A549 (cell line): ENCODE measurements at regions not wholly inside any gene's neighbourhood (a gene's known extent, or its start where the extent isn't known, plus 50 kb on each side); places are given as distances from the start of the nearest gene placed in this dataset.

Experiments
- ATAC-seq, 2 experiments: fragments of 200-7000 bp in 1 of 2; fragments of >200 bp in 1 of 2; cut with Nextera tagmentation in 1 of 2; cut with Tn5 transposase in 1 of 2; 3 replicates each; pipeline versions ENCODE4 v1.8.0 to v1.9.1; 2018 to 2020; ENCODE audit warnings: mild to moderate bottlenecking in 1 of 2, moderate library complexity in 1 of 2
- CTCF ChIA-PET: fragments of 300-600 bp; sonication (Branson Sonifier 250); formaldehyde crosslinking; extraction: SDS; loops from one replicate; lab custom pipeline; 2021; ENCODE audit warnings: antibody characterized with exemption, inconsistent platforms; lab: Yijun Ruan, JAX
- POLR2A ChIA-PET: fragments of 350-600 bp; formaldehyde crosslinking; extraction: SDS; loops from one replicate; lab custom pipeline; 2021; ENCODE audit warnings: antibody characterized with exemption, inconsistent platforms; lab: Yijun Ruan, JAX
- DNase-seq, 2 experiments: peaks; one replicate each; pipeline versions ENCODE4 v3.0.0 to v3.0.0-alpha.2; 2011 to 2016; ENCODE audit warnings: low read depth in 1 of 2, low spot score in 1 of 2
- FAIRE-seq: peaks from 2 replicates; lab custom pipeline; 2011; peaks lifted over from hg19 to GRCh38; lab: Jason Lieb, UNC
- H3K27ac ChIP-seq, 2 experiments: fragments of >200 bp; sonication (Bioruptor Twin); formaldehyde crosslinking; 3 replicates each; pipeline ENCODE4 v1.5.1; 2016 to 2017
- H3K4me1 ChIP-seq: fragments of >200 bp; sonication (Bioruptor Twin); formaldehyde crosslinking; 3 replicates; pipeline ENCODE4 v1.6.1; 2016
- H3K4me2 ChIP-seq: fragments of >200 bp; sonication (Bioruptor Twin); formaldehyde crosslinking; 3 replicates; pipeline ENCODE4 v1.6.1; 2016
- H3K4me3 ChIP-seq: fragments of >200 bp; sonication (Bioruptor Twin); formaldehyde crosslinking; 3 replicates; pipeline ENCODE4 v1.5.1; 2016
- H3K9me3 ChIP-seq: fragments of >200 bp; sonication (Bioruptor Twin); formaldehyde crosslinking; 3 replicates; pipeline ENCODE4 v1.6.1; 2016
- BCL3 ChIP-seq: fragments of >200 bp; sonication (Bioruptor Twin); formaldehyde crosslinking; IDR thresholded peaks from 3 replicates; pipeline ENCODE4 v1.6.1; 2016
- BHLHE40 ChIP-seq: IDR thresholded peaks from 2 replicates; pipeline ENCODE4 v1.6.1; 2012; ENCODE audit warnings: low read depth, low read length, inconsistent platforms
- CBX8 ChIP-seq: fragments of 200-600 bp; sonication (generic); IDR thresholded peaks from 2 replicates; pipeline ENCODE4 v1.6.1; 2016
- CEBPB ChIP-seq, 2 experiments: fragments of >200 bp in 1 of 2; sonication (Bioruptor Twin) in 1 of 2; formaldehyde crosslinking in 1 of 2; IDR thresholded peaks; 2 replicates each; pipeline ENCODE4 v1.6.1; 2012 to 2016
- CHD4 ChIP-seq: fragments of 200-600 bp; sonication (generic); IDR thresholded peaks from 2 replicates; pipeline ENCODE4 v1.6.1; 2016; ENCODE audit warnings: antibody characterized with exemption, mild to moderate bottlenecking, borderline replicate concordance
- CTCF ChIP-seq: fragments of >200 bp; sonication (Bioruptor Twin); formaldehyde crosslinking; IDR thresholded peaks from 3 replicates; pipeline ENCODE4 v1.5.1; 2016
- EHF ChIP-seq: fragments of 250-450 bp; sonication (Bioruptor Pico); IDR thresholded peaks from 2 replicates; pipeline ENCODE4 v1.5.0; 2020; ENCODE audit warnings: mild to moderate bottlenecking
- EP300 ChIP-seq, 2 experiments: fragments of >200 bp; sonication (Bioruptor Twin); formaldehyde crosslinking; IDR thresholded peaks; 2 replicates in 1 of 2; 3 replicates in 1 of 2; pipeline ENCODE4 v1.6.1; 2016 to 2017
- GATA3 ChIP-seq: IDR thresholded peaks from 2 replicates; pipeline ENCODE4 v1.6.1; 2012; ENCODE audit warnings: borderline replicate concordance
- HDAC2 ChIP-seq: fragments of 200-600 bp; sonication (generic); IDR thresholded peaks from 2 replicates; pipeline ENCODE4 v1.6.1; 2016
- HES2 ChIP-seq: fragments of >200 bp; sonication (Bioruptor Twin); formaldehyde crosslinking; IDR thresholded peaks from 2 replicates; pipeline ENCODE4 v1.6.1; 2016
- HMGXB4 ChIP-seq: fragments of 250-450 bp; sonication (Bioruptor Pico); IDR thresholded peaks from 2 replicates; pipeline ENCODE4 v1.5.0; 2021; ENCODE audit warnings: mild to moderate bottlenecking, moderate library complexity, borderline replicate concordance
- HOXA7 ChIP-seq: fragments of 250-450 bp; sonication (Bioruptor Pico); IDR thresholded peaks from 2 replicates; pipeline ENCODE4 v1.5.0; 2020; ENCODE audit warnings: mild to moderate bottlenecking, moderate library complexity
- HOXB5 ChIP-seq: fragments of 250-450 bp; sonication (Bioruptor Pico); IDR thresholded peaks from 2 replicates; pipeline ENCODE4 v1.5.0; 2020; ENCODE audit warnings: mild to moderate bottlenecking, moderate library complexity
- MYC ChIP-seq: IDR thresholded peaks from 2 replicates; pipeline ENCODE4 v1.6.1; 2012; ENCODE audit warnings: mild to moderate bottlenecking, inconsistent platforms, low read length, improper control_type of control experiment, borderline replicate concordance
- NFE2L2 ChIP-seq: fragments of 150-350 bp; conservative IDR thresholded peaks from 2 replicates; pipeline ENCODE4 v1.6.1; 2014; ENCODE audit warnings: low read length
- NR3C1 ChIP-seq: fragments of >200 bp; sonication (Bioruptor Twin); formaldehyde crosslinking; IDR thresholded peaks from 3 replicates; pipeline ENCODE4 v1.6.1; 2017
- RARB ChIP-seq: fragments of 250-450 bp; sonication (Bioruptor Pico); IDR thresholded peaks from 2 replicates; pipeline ENCODE4 v1.8.0; 2021; ENCODE audit warnings: mild to moderate bottlenecking, moderate library complexity
- RFX5 ChIP-seq: fragments of 450-650 bp; IDR thresholded peaks from 2 replicates; pipeline ENCODE4 v1.7.1; 2014; ENCODE audit warnings: antibody characterized with exemption, mild to moderate bottlenecking, moderate library complexity
- RNF2 ChIP-seq: fragments of 200-600 bp; sonication (generic); IDR thresholded peaks from 2 replicates; pipeline ENCODE4 v1.6.1; 2016; ENCODE audit warnings: low read depth, mild to moderate bottlenecking, antibody characterized with exemption, moderate library complexity, borderline replicate concordance
- SMC3 ChIP-seq: fragments of >200 bp; sonication (Bioruptor Twin); formaldehyde crosslinking; IDR thresholded peaks from 3 replicates; pipeline ENCODE4 v1.6.1; 2018; ENCODE audit warnings: inconsistent platforms
- TFCP2L1 ChIP-seq: fragments of 250-450 bp; sonication (Bioruptor Pico); IDR thresholded peaks from 2 replicates; pipeline ENCODE4 v1.5.0; 2021; ENCODE audit warnings: mild to moderate bottlenecking
- TP53 ChIP-seq: fragments of 250-450 bp; sonication (Bioruptor Pico); IDR thresholded peaks from 2 replicates; pipeline ENCODE4 v1.5.0; 2021; ENCODE audit warnings: mild to moderate bottlenecking, moderate library complexity
- ZC3H11A ChIP-seq: fragments of 450-650 bp; IDR thresholded peaks from 2 replicates; pipeline ENCODE4 v1.6.1; 2014; ENCODE audit warnings: antibody characterized with exemption, mild to moderate bottlenecking
- WGBS: methylation state at CpG from one replicate; pipeline ENCODE4 v1.1.6; 2017; ENCODE audit errors: missing lambda C conversion rate; 5-methylcytosine and 5-hydroxymethylcytosine counted together

GRCh38 chr13:48165727-48166126 lies 67.3 kb upstream of the ITM2B start:
- no peak overlapping the region for H3K4me3 ChIP-seq
- no peak for DNase-seq
- no peak for FAIRE-seq
- H3K4me1 ChIP-seq: peaks cover 8% of the 10 kb centered on the region
- no peak for TF ChIP-seq HMGXB4
- no peak for TF ChIP-seq HDAC2
- TF ChIP-seq SMC3: no peak
- no peak for TF ChIP-seq HES2
- no peak for TF ChIP-seq GATA3
- TF ChIP-seq BHLHE40: no peak
- TF ChIP-seq RNF2: no peak
- H3K27ac ChIP-seq: no peak overlapping the region
- no peak for ATAC-seq
- 95% methylated on average over 1 of the region's 1 CpG for WGBS
- H3K9me3 ChIP-seq: no peaks in the 10 kb centered on the region
- no peak overlapping the region for H3K4me2 ChIP-seq
- ChIA-PET POLR2A (no interaction called here), CTCF (no interaction called here)

- no peak for DNase-seq
- ChIA-PET POLR2A (no interaction called here), CTCF (no interaction called here)
- 0% methylated on average over 1 of the region's 1 CpG for WGBS
- TF ChIP-seq MYC: no peak
- no peaks in the 10 kb centered on the region for H3K9me3 ChIP-seq
- H3K4me2 ChIP-seq: no peak overlapping the region
- no peak for ATAC-seq
- no peak for FAIRE-seq
- H3K4me1 ChIP-seq: peaks cover 15% of the 10 kb centered on the region
- no peak overlapping the region for H3K27ac ChIP-seq
- no peak overlapping the region for H3K4me3 ChIP-seq
Observed at GRCh38 chr13:48165063-48165462, 67.9 kb upstream of the ITM2B start.

GRCh38 chr13:48163061-48163460 lies 68.2 kb upstream of the MED4 start:
- no peak for DNase-seq
- CTCF ChIA-PET: no interaction called here
- POLR2A ChIA-PET: no interaction called here
- H3K4me2 ChIP-seq: no peak overlapping the region
- no peak for FAIRE-seq
- no peaks in the 10 kb centered on the region for H3K9me3 ChIP-seq
- ATAC-seq: no peak
- TF ChIP-seq CBX8: no peak
- TF ChIP-seq RFX5: no peak
- TF ChIP-seq CTCF: no peak
- no peak for TF ChIP-seq TFCP2L1
- no peak for TF ChIP-seq TP53
- TF ChIP-seq BCL3: no peak
- no peak for TF ChIP-seq HES2
- TF ChIP-seq HOXA7 (CRISPR knock-in tag): no peak
- TF ChIP-seq HOXB5 (CRISPR knock-in tag): no peak
- TF ChIP-seq ZC3H11A: no peak
- no peak for TF ChIP-seq CEBPB (IDR thresholded peaks at IDR 0.05)
- TF ChIP-seq NR3C1: no peak
- TF ChIP-seq NFE2L2: no peak
- TF ChIP-seq EHF (CRISPR knock-in tag): no peak
- TF ChIP-seq RARB (CRISPR knock-in tag): no peak
- no peak for TF ChIP-seq EP300 (IDR thresholded peaks at IDR 0.05)
- TF ChIP-seq CHD4: no peak
- WGBS: 92% methylated on average over 4 of the region's 4 CpGs
- peaks cover 34% of the 10 kb centered on the region for H3K4me1 ChIP-seq
- H3K4me3 ChIP-seq: no peak overlapping the region
- no peak overlapping the region for H3K27ac ChIP-seq
